Suprapubic skin (tissue), 4 donors: ENCODE measurements at regions not wholly inside any gene's neighbourhood (a gene's known extent, or its start where the extent isn't known, plus 50 kb on each side); places are given as distances from the start of the nearest gene placed in this dataset.

Experiments
- CTCF ChIP-seq, 2 donors: fragments of 200-600 bp in 1 of 2; fragments of 450-650 bp in 1 of 2; sonication (generic) in 1 of 2; IDR thresholded peaks; one replicate each; pipeline ENCODE4 v1.5.1; 2016 to 2019; ENCODE audit warnings: antibody characterized with exemption in 2 of 2, mild to moderate bottlenecking in 1 of 2, moderate library complexity in 1 of 2
- EP300 ChIP-seq: sonication (generic); formaldehyde crosslinking; IDR thresholded peaks from one replicate; pipeline ENCODE4 v1.6.1; 2017; ENCODE audit warnings: antibody characterized with exemption
- POLR2A ChIP-seq, 2 donors: fragments of 450-650 bp; IDR thresholded peaks; one replicate each; pipeline ENCODE4 v1.6.1; 2017; ENCODE audit warnings: antibody characterized with exemption in 2 of 2, mild to moderate bottlenecking in 2 of 2, moderate library complexity in 2 of 2
- POLR2AphosphoS5 ChIP-seq, 3 donors: sonication (generic); formaldehyde crosslinking; IDR thresholded peaks; one replicate each; pipeline ENCODE4 v1.6.1; 2017; ENCODE audit warnings: antibody characterized with exemption in 3 of 3

- TF ChIP-seq CTCF (IDR thresholded peaks at IDR 0.05) (no peak), POLR2AphosphoS5 (IDR thresholded peaks at IDR 0.05) (no peak), POLR2A (IDR thresholded peaks at IDR 0.05) (no peak), EP300 (no peak)
Measured at GRCh38 chr2:121006743-121007489, 271.2 kb downstream of the GLI2 start.
